ENCODE measurements at regions not wholly inside any gene's neighbourhood (a gene's known extent, or its start where the extent isn't known, plus 50 kb on each side); places are given as distances from the start of the nearest gene placed in this dataset.
A peak's percentile ranks its signal among the peaks of the same experiment; 100 is the strongest.

GRCh38 chr5:14011089-14012020 lies 66.9 kb upstream of the DNAH5 start (continued):
- TF ChIP-seq ZNF703 (CRISPR knock-in tag; IDR thresholded peaks at IDR 0.05; ENCODE audit: borderline replicate concordance) (no peak), ZNF672 (CRISPR knock-in tag; IDR thresholded peaks at IDR 0.05) (no peak), TBX2 (CRISPR knock-in tag; IDR thresholded peaks at IDR 0.05; ENCODE audit: borderline replicate concordance) (peak; percentile 32), NCOR1 (IDR thresholded peaks at IDR 0.05; ENCODE audit: borderline replicate concordance, low read length) (no peak), ZNF615 (CRISPR knock-in tag; IDR thresholded peaks at IDR 0.05; ENCODE audit: borderline replicate concordance) (no peak), BRF2 (CRISPR knock-in tag; IDR thresholded peaks at IDR 0.05) (peak; percentile 59; the same call in 1 of the 2 replicates), NR2F6 (IDR thresholded peaks at IDR 0.05) (no peak), NR2F6 (CRISPR knock-in tag; IDR thresholded peaks at IDR 0.05) (no peak), MLX (CRISPR knock-in tag; IDR thresholded peaks at IDR 0.05) (no peak; the same call in 1 of the 2 replicates), IRF2 (CRISPR knock-in tag; IDR thresholded peaks at IDR 0.05) (no peak), ZNF704 (CRISPR knock-in tag; IDR thresholded peaks at IDR 0.05; ENCODE audit: borderline replicate concordance) (peak; percentile 25; the same call in 1 of the 2 replicates), AKAP8 (CRISPR knock-in tag; IDR thresholded peaks at IDR 0.05) (peak; percentile 65; the same call in 1 of the 2 replicates), HOXD1 (CRISPR knock-in tag; IDR thresholded peaks at IDR 0.05) (no peak), PBX2 (CRISPR knock-in tag; IDR thresholded peaks at IDR 0.05) (no peak), RNF219 (CRISPR knock-in tag; IDR thresholded peaks at IDR 0.05) (no peak), ZNF552 (CRISPR knock-in tag; IDR thresholded peaks at IDR 0.05; ENCODE audit: borderline replicate concordance) (no peak), RAD51 (IDR thresholded peaks at IDR 0.05; ENCODE audit: borderline replicate concordance) (no peak), ZNF777 (CRISPR knock-in tag; IDR thresholded peaks at IDR 0.05) (peak; percentile 30; the same call in 1 of the 2 replicates), SIN3A (IDR thresholded peaks at IDR 0.05; ENCODE audit: borderline replicate concordance, low read depth, low read length) (peak; percentile 81; the same call in 1 of the 2 replicates), GABPA (IDR thresholded peaks at IDR 0.05; ENCODE audit: low read depth, low read length) (no peak), GABPA (CRISPR knock-in tag; IDR thresholded peaks at IDR 0.05; ENCODE audit: low read depth) (no peak), BATF2 (CRISPR knock-in tag; IDR thresholded peaks at IDR 0.05) (peak; percentile 63; the same call in 1 of the 2 replicates), KMT2A (CRISPR knock-in tag; IDR thresholded peaks at IDR 0.05) (peak; percentile 24; the same call in 1 of the 2 replicates), MAFK (conservative IDR thresholded peaks at IDR 0.05 in 1 of 2, IDR thresholded peaks at IDR 0.05 in 1 of 2; ENCODE audit: low read length in 2 of 2) (no peak)

All from HepG2 (cell line).